ENCODE measurements at regions not wholly inside any gene's neighbourhood (a gene's known extent, or its start where the extent isn't known, plus 50 kb on each side); places are given as distances from the start of the nearest gene placed in this dataset.
"Not testable (repeated sequence)": the region's sequence is repeated elsewhere in the genome, so short reads cannot be mapped to it uniquely, and the experiment has no call there.

- no peaks in the 10 kb centered on the region for H3K36me3 ChIP-seq (ENCODE audit: low read depth)
- TF ChIP-seq, protein P1, sequence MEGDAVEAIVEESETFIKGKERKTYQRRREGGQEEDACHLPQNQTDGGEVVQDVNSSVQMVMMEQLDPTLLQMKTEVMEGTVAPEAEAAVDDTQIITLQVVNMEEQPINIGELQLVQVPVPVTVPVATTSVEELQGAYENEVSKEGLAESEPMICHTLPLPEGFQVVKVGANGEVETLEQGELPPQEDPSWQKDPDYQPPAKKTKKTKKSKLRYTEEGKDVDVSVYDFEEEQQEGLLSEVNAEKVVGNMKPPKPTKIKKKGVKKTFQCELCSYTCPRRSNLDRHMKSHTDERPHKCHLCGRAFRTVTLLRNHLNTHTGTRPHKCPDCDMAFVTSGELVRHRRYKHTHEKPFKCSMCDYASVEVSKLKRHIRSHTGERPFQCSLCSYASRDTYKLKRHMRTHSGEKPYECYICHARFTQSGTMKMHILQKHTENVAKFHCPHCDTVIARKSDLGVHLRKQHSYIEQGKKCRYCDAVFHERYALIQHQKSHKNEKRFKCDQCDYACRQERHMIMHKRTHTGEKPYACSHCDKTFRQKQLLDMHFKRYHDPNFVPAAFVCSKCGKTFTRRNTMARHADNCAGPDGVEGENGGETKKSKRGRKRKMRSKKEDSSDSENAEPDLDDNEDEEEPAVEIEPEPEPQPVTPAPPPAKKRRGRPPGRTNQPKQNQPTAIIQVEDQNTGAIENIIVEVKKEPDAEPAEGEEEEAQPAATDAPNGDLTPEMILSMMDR (IDR thresholded peaks at IDR 0.05): no peak
Observed at GRCh38 chr14:23728791-23729190, 92.6 kb downstream of the DHRS2 start.

DNA sequence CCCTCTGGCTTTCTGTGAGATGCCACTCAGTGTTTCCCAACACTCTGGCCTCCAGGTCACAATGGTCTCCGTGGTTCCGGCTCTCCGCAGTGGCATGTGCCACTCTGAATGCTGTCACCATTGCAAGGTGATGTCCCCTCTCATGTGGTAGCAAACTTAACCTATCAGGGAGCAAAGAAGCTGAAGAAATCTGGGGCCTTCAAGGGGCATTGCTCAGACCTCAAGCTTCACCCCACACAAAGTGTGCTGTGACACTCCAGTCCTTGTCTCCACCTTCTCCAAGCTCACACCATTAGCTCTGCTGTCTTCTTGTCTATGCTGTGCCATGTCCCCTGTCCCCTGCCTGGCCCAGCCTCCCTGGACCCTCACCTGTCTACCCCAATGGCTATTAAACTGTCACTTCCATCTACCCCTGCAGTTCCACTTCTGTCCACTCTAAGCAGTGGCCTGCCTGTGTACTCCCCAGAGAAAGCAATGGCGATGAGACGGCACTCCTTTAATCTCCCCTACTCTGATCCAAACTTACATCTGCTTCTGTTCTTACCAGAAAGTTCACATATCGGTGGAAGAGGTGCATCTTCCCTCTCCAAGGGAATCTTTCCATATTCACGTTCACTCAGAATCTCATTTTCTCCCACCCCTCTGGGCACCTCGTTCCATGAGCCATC lies 93.7 kb downstream of the DHRS2 start:
- Histone ChIP-seq H3K4me3 (no peak overlapping the region), H3K9me3 (no peaks in the 10 kb centered on the region), H3K36me3 (ENCODE audit: low read depth) (no peaks in the 10 kb centered on the region), H3K4me1 (ENCODE audit: low read depth) (no peaks in the 10 kb centered on the region)
- ATAC-seq: no peak
- TF ChIP-seq, protein P1 (IDR thresholded peaks at IDR 0.05): no peak
- intact Hi-C loops (cut with DNase I, micrococcal nuclease): loop anchor here in 1 of 2 donors (5.0 kb wide), 1 partner anchor 182 kb away; no protein-coding TSS in a partner anchor
- no peak for DNase-seq

More at GRCh38 chr14:23728791-23729190, 92.6 kb downstream of the DHRS2 start:
- no peak for ATAC-seq
- H3K4me1 ChIP-seq (ENCODE audit: low read depth): no peaks in the 10 kb centered on the region
- DNase-seq: no peak
- no peaks in the 10 kb centered on the region for H3K9me3 ChIP-seq
- H3K4me3 ChIP-seq: no peak overlapping the region
- intact Hi-C loops (cut with DNase I, micrococcal nuclease): loop anchor here in 1 of 2 donors (5.0 kb wide), 1 partner anchor 184 kb away; no protein-coding TSS in a partner anchor

- TF ChIP-seq, protein P1 (IDR thresholded peaks at IDR 0.05): no peak
- DNase-seq (no peak), ATAC-seq (no peak)
- Histone ChIP-seq H3K9me3 (no peaks in the 10 kb centered on the region), H3K36me3 (ENCODE audit: low read depth) (no peaks in the 10 kb centered on the region), H3K4me3 (no peak overlapping the region), H3K4me1 (ENCODE audit: low read depth) (no peaks in the 10 kb centered on the region)
- intact Hi-C loops (cut with DNase I, micrococcal nuclease): no loop called here
Observed at GRCh38 chr14:23735394-23735793, 99.2 kb downstream of the DHRS2 start.

DNA sequence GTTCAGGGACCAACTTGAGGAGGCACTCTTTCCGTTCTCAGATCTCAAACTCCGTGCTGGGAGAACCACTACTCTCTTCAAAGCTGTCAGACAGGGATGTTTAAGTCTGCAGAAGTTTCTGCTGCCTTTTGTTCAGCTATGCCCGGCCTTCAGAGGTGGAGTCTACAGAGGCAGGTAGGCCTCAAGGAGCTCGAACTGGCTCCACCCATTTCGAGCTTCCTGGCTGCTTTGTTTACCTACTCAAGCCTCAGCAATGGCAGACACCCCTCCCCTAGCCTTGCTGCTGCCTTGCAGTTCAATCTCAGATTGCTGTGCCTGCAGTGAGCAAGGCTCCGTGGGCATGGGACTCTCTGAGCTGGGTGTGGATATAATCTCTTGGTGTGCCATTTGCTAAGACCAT lies 108.2 kb downstream of the DHRS2 start:
- intact Hi-C loops (cut with DNase I, micrococcal nuclease); ATAC-seq; H3K4me1 ChIP-seq (ENCODE audit: low read depth); H3K36me3 ChIP-seq (ENCODE audit: low read depth); H3K9me3 ChIP-seq; DNase-seq; H3K4me3 ChIP-seq: not testable (repeated sequence)

DNA sequence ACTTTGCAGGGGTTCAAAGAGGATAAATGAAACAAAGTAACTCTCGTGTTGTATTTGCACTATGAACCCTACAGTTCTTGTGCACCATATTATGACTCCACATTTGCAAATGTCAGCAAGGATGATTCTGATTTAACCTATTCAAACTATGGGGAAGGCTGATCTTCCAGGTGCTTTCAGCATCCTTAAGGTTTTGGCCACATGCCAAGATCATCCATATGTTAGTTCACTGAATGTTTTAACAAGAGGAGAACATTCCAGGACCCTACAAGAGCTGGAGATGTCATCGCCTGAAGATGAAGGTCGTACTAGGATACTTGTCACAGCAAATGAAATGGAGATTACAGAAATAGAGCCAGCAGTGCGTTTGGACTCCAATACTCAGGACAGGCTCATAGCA lies 114.2 kb downstream of the DHRS2 start:
- TF ChIP-seq, protein P1 (IDR thresholded peaks at IDR 0.05): no peak
- intact Hi-C loops (cut with DNase I, micrococcal nuclease): no loop called here
- Histone ChIP-seq H3K4me3 (no peak overlapping the region), H3K36me3 (ENCODE audit: low read depth) (no peaks in the 10 kb centered on the region), H3K9me3 (no peaks in the 10 kb centered on the region), H3K4me1 (ENCODE audit: low read depth) (no peaks in the 10 kb centered on the region)
- ATAC-seq (no peak), DNase-seq (no peak)

- Histone ChIP-seq H3K4me3 (no peak overlapping the region), H3K4me1 (ENCODE audit: low read depth) (no peaks in the 10 kb centered on the region), H3K36me3 (ENCODE audit: low read depth) (no peaks in the 10 kb centered on the region), H3K9me3 (no peaks in the 10 kb centered on the region)
- intact Hi-C loops (cut with DNase I, micrococcal nuclease): no loop called here
- TF ChIP-seq, protein P1 (IDR thresholded peaks at IDR 0.05): no peak
- DNase-seq (no peak), ATAC-seq (no peak)
Observed at GRCh38 chr14:23751616-23752015, 115.5 kb downstream of the DHRS2 start.
